ENCODE measurements at regions not wholly inside any gene's neighbourhood (a gene's known extent, or its start where the extent isn't known, plus 50 kb on each side); places are given as distances from the start of the nearest gene placed in this dataset.
"Not testable (repeated sequence)": the region's sequence is repeated elsewhere in the genome, so short reads cannot be mapped to it uniquely, and the experiment has no call there.

GRCh38 chr6:11463398-11463780 lies 74.2 kb upstream of the TMEM170B start:
- Mint-ChIP-seq H3K4me3 (no peak overlapping the region), H3K27me3 (no peaks in the 10 kb centered on the region), H3K4me1 (peaks cover 50% of the 10 kb centered on the region), H3K27ac (no peak overlapping the region), H3K36me3 (no peaks in the 10 kb centered on the region), H3K9me3 (no peaks in the 10 kb centered on the region)
- DNase-seq (ENCODE audit: low spot score in 2 of 2) (no peak), ATAC-seq (ENCODE audit: low read depth) (no peak)

- H3K4me1 Mint-ChIP-seq = peaks cover 49% of the 10 kb centered on the region
- H3K36me3 Mint-ChIP-seq = no peaks in the 10 kb centered on the region
- H3K9me3 Mint-ChIP-seq = no peaks in the 10 kb centered on the region
Observed at GRCh38 chr6:11462742-11463397, 74.7 kb upstream of the TMEM170B start.

GRCh38 chr6:11460837-11461661 lies 76.5 kb upstream of the TMEM170B start:
- peak; percentile 33 to 67 for DNase-seq (ENCODE audit: low spot score in 2 of 2)
- H3K9me3 Mint-ChIP-seq = no peaks in the 10 kb centered on the region
- peak; percentile 87 for ATAC-seq (ENCODE audit: low read depth)
- H3K27me3 Mint-ChIP-seq = no peaks in the 10 kb centered on the region
- H3K36me3 Mint-ChIP-seq = no peaks in the 10 kb centered on the region
- H3K27ac Mint-ChIP-seq = peak overlapping the region; percentile 93
- H3K4me3 Mint-ChIP-seq = peak overlapping the region; percentile 27
- H3K4me1 Mint-ChIP-seq = peaks cover 36% of the 10 kb centered on the region

More at GRCh38 chr6:11462742-11463397, 74.7 kb upstream of the TMEM170B start:
- Mint-ChIP-seq H3K4me3 (no peak overlapping the region), H3K27me3 (no peaks in the 10 kb centered on the region), H3K27ac (no peak overlapping the region)
- ATAC-seq (ENCODE audit: low read depth) (no peak), DNase-seq (ENCODE audit: low spot score in 2 of 2) (no peak)

GRCh38 chr6:11460001-11460668 lies 77.4 kb upstream of the TMEM170B start:
- peaks cover 41% of the 10 kb centered on the region for H3K4me1 Mint-ChIP-seq
- H3K4me3 Mint-ChIP-seq = peak overlapping the region; percentile 27
- no peaks in the 10 kb centered on the region for H3K36me3 Mint-ChIP-seq
- no peaks in the 10 kb centered on the region for H3K9me3 Mint-ChIP-seq
- H3K27me3 Mint-ChIP-seq = no peaks in the 10 kb centered on the region
- H3K27ac Mint-ChIP-seq = peak overlapping the region; percentile 93
- DNase-seq (ENCODE audit: low spot score in 2 of 2) = peak in 1 of 2 donors; percentile 19
- ATAC-seq (ENCODE audit: low read depth) = peak; percentile 13

GRCh38 chr6:11459079-11459610 lies 78.4 kb upstream of the TMEM170B start:
- ATAC-seq (ENCODE audit: low read depth) (peak; percentile 18), DNase-seq (ENCODE audit: low spot score in 2 of 2) (peak in 1 of 2 donors; percentile 13)
- H3K27ac Mint-ChIP-seq = peak overlapping the region; percentile 93
- peak overlapping the region; percentile 18 for H3K4me3 Mint-ChIP-seq
- no peaks in the 10 kb centered on the region for H3K36me3 Mint-ChIP-seq
- peaks cover 46% of the 10 kb centered on the region for H3K4me1 Mint-ChIP-seq
- H3K9me3 Mint-ChIP-seq = no peaks in the 10 kb centered on the region
- H3K27me3 Mint-ChIP-seq = no peaks in the 10 kb centered on the region

GRCh38 chr6:11458509-11458908 lies 79.0 kb upstream of the TMEM170B start:
- Mint-ChIP-seq H3K27ac (no peak overlapping the region), H3K4me1 (peaks cover 46% of the 10 kb centered on the region), H3K9me3 (no peaks in the 10 kb centered on the region), H3K4me3 (no peak overlapping the region), H3K27me3 (no peaks in the 10 kb centered on the region), H3K36me3 (no peaks in the 10 kb centered on the region)
- DNase-seq (ENCODE audit: low spot score in 2 of 2) (no peak), ATAC-seq (ENCODE audit: low read depth) (no peak)

- not testable (repeated sequence) for H3K4me3 Mint-ChIP-seq; H3K36me3 Mint-ChIP-seq; DNase-seq (ENCODE audit: low spot score in 2 of 2); H3K9me3 Mint-ChIP-seq; ATAC-seq (ENCODE audit: low read depth); H3K27me3 Mint-ChIP-seq; H3K27ac Mint-ChIP-seq
- peaks cover 46% of the 10 kb centered on the region for H3K4me1 Mint-ChIP-seq
Observed at GRCh38 chr6:11457422-11457821, 80.1 kb upstream of the TMEM170B start.

- H3K4me1 Mint-ChIP-seq = peaks cover 29% of the 10 kb centered on the region
- DNase-seq (ENCODE audit: low spot score in 2 of 2); H3K27ac Mint-ChIP-seq; H3K36me3 Mint-ChIP-seq; H3K9me3 Mint-ChIP-seq; ATAC-seq (ENCODE audit: low read depth); H3K4me3 Mint-ChIP-seq; H3K27me3 Mint-ChIP-seq: not testable (repeated sequence)
Observed at GRCh38 chr6:11452106-11452505, 85.4 kb upstream of the TMEM170B start.

- H3K9me3 Mint-ChIP-seq = peaks cover 13% of the 10 kb centered on the region
- ATAC-seq (ENCODE audit: low read depth) (no peak), DNase-seq (ENCODE audit: low spot score in 2 of 2) (no peak)
- no peak overlapping the region for H3K27ac Mint-ChIP-seq
- H3K27me3 Mint-ChIP-seq = no peaks in the 10 kb centered on the region
- H3K36me3 Mint-ChIP-seq = peaks cover 7% of the 10 kb centered on the region
- H3K4me1 Mint-ChIP-seq = peaks cover 24% of the 10 kb centered on the region
- no peak overlapping the region for H3K4me3 Mint-ChIP-seq
Observed at GRCh38 chr6:11450037-11450436, 87.5 kb upstream of the TMEM170B start.

- H3K9me3 Mint-ChIP-seq = peaks cover 13% of the 10 kb centered on the region
- H3K27ac Mint-ChIP-seq = no peak overlapping the region
- no peaks in the 10 kb centered on the region for H3K27me3 Mint-ChIP-seq
- ATAC-seq (ENCODE audit: low read depth) = no peak
- H3K4me1 Mint-ChIP-seq = peaks cover 24% of the 10 kb centered on the region
- no peak for DNase-seq (ENCODE audit: low spot score in 2 of 2)
- H3K36me3 Mint-ChIP-seq = peaks cover 7% of the 10 kb centered on the region
- H3K4me3 Mint-ChIP-seq = no peak overlapping the region
Observed at GRCh38 chr6:11449408-11449807, 88.1 kb upstream of the TMEM170B start.

GRCh38 chr6:11448038-11448437 lies 89.5 kb upstream of the TMEM170B start:
- peak; percentile 28 for ATAC-seq (ENCODE audit: low read depth)
- H3K4me3 Mint-ChIP-seq = no peak overlapping the region
- peaks cover 7% of the 10 kb centered on the region for H3K36me3 Mint-ChIP-seq
- no peak overlapping the region for H3K27ac Mint-ChIP-seq
- H3K9me3 Mint-ChIP-seq = peaks cover 9% of the 10 kb centered on the region
- DNase-seq (ENCODE audit: low spot score in 2 of 2) = no peak
- H3K27me3 Mint-ChIP-seq = no peaks in the 10 kb centered on the region
- peaks cover 24% of the 10 kb centered on the region for H3K4me1 Mint-ChIP-seq

GRCh38 chr6:11447265-11447664 lies 90.3 kb upstream of the TMEM170B start:
- peaks cover 7% of the 10 kb centered on the region for H3K36me3 Mint-ChIP-seq
- ATAC-seq (ENCODE audit: low read depth) (no peak), DNase-seq (ENCODE audit: low spot score in 2 of 2) (no peak)
- no peak overlapping the region for H3K4me3 Mint-ChIP-seq
- H3K9me3 Mint-ChIP-seq = peaks cover 8% of the 10 kb centered on the region
- H3K27me3 Mint-ChIP-seq = no peaks in the 10 kb centered on the region
- no peak overlapping the region for H3K27ac Mint-ChIP-seq
- H3K4me1 Mint-ChIP-seq = peaks cover 29% of the 10 kb centered on the region

- no peaks in the 10 kb centered on the region for H3K27me3 Mint-ChIP-seq
- H3K4me3 Mint-ChIP-seq = no peak overlapping the region
- peaks cover 8% of the 10 kb centered on the region for H3K9me3 Mint-ChIP-seq
- peaks cover 33% of the 10 kb centered on the region for H3K4me1 Mint-ChIP-seq
- H3K27ac Mint-ChIP-seq = no peak overlapping the region
- DNase-seq (ENCODE audit: low spot score in 2 of 2) (no peak), ATAC-seq (ENCODE audit: low read depth) (no peak)
- peaks cover 7% of the 10 kb centered on the region for H3K36me3 Mint-ChIP-seq
Observed at GRCh38 chr6:11445146-11445545, 92.4 kb upstream of the TMEM170B start.

- ATAC-seq (ENCODE audit: low read depth); H3K36me3 Mint-ChIP-seq; H3K27ac Mint-ChIP-seq; H3K9me3 Mint-ChIP-seq; H3K27me3 Mint-ChIP-seq; H3K4me3 Mint-ChIP-seq; DNase-seq (ENCODE audit: low spot score in 2 of 2): not testable (repeated sequence)
- H3K4me1 Mint-ChIP-seq = peaks cover 26% of the 10 kb centered on the region
Observed at GRCh38 chr6:11443125-11443524, 94.4 kb upstream of the TMEM170B start.
